Large intestine (tissue), 3 donors: ENCODE measurements at regions not wholly inside any gene's neighbourhood (a gene's known extent, or its start where the extent isn't known, plus 50 kb on each side); places are given as distances from the start of the nearest gene placed in this dataset.

Experiments
- DNase-seq, 2 donors: peaks; one replicate each; pipeline versions ENCODE4 v3.0.0 to v3.0.0-alpha.2; 2013
- H3K27ac ChIP-seq: one replicate; pipeline ENCODE4 v1.5.1; 2013; ENCODE audit warnings: low read length
- H3K27me3 ChIP-seq: 2 replicates; pipeline ENCODE4 v1.6.1; 2013; ENCODE audit warnings: low read length; ENCODE audit not compliant: control insufficient read depth, insufficient read depth
- H3K36me3 ChIP-seq: 2 replicates; pipeline ENCODE4 v1.6.1; 2013; ENCODE audit warnings: low read length; ENCODE audit not compliant: control insufficient read depth, insufficient read depth
- H3K4me1 ChIP-seq: one replicate; pipeline ENCODE4 v1.6.1; 2013; ENCODE audit warnings: low read length; ENCODE audit not compliant: control insufficient read depth, insufficient read depth
- H3K4me3 ChIP-seq: one replicate; pipeline ENCODE4 v1.5.1; 2013; ENCODE audit warnings: low read length
- H3K9me3 ChIP-seq: one replicate; pipeline ENCODE4 v1.6.1; 2013; ENCODE audit warnings: mild to moderate bottlenecking, low read depth, low read length, moderate library complexity; ENCODE audit not compliant: control insufficient read depth
- WGBS: methylation state at CpG from one replicate; pipeline ENCODE4 v1.1.5; 2013; ENCODE audit warnings: low lambda C conversion rate; ENCODE audit not compliant: insufficient coverage; 5-methylcytosine and 5-hydroxymethylcytosine counted together

DNA sequence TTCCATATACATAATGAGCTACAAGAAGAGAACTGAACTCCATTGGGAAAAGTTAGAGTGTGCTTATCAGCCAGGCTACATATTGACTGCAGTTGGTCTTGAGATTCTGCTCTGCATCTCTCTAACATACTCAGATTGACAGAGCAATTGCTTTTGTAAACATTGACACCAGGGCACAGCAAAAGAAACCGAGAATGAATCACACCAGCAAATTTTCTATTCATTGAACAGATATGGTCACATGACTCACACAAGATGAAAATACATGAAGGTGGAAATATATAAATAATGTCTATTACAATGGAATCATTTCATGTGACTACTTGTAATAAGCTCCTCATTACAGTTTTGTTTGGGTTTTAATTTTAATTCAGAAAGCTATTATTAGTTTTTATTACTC, 691.9 kb upstream of the TMEFF2 start:
- Histone ChIP-seq H3K27me3 (no peaks in the 10 kb centered on the region), H3K27ac (no peak overlapping the region), H3K4me1 (no peaks in the 10 kb centered on the region), H3K9me3 (no peaks in the 10 kb centered on the region), H3K36me3 (no peaks in the 10 kb centered on the region), H3K4me3 (no peak overlapping the region)
- DNase-seq = no peak
- WGBS = no CpG with 5 or more reads among the region's 1 CpG

DNA sequence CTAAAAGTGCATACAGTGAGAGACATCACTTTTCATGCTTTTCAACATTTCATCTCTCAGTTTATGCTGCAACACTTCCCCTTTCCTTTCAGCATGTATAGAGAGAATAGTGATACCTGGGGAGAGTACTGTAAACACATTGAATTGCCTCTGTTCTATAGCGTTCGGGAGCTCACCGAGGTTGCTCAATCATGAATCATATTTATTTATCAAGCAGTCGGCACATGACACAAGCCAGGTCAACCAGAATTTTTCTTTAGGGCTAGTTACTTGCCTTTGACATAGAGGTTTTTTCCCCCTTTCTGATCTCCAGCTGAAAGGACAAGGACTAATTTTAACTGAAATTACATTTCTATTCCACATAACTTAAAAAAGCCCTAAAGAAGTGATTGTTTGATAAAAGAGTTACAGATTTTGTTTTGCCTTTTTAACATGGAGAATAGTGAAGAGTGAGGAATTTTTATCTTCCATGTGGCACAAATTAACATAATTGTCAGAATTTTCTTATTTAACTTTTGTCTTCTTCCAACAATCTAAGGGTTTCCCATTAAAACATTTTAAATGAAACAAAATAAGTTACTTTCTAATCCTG, 690.9 kb upstream of the TMEFF2 start:
- WGBS = no CpG with 5 or more reads among the region's 4 CpGs

DNA sequence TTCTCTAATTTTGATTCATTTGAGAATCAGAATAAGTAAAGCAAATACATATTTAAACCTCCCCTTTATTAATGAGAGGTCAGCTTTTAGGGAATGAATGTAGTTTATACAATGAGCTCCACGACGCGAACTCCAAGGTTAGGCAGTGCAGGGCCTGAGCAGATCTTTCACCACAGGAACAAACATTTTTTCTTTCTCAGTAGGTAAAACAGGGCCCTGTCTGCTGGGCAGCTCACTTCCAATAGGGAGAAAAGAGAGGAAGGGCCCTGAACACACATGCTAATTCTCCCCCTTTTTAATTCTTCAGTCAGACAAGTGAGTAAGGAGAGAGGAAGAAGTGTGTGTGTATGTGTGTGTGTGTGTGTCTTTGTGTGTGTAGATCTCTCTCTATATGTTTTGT, 682.4 kb upstream of the TMEFF2 start:
- Histone ChIP-seq H3K4me3 (no peak overlapping the region), H3K27me3 (no peaks in the 10 kb centered on the region), H3K4me1 (no peaks in the 10 kb centered on the region), H3K27ac (no peak overlapping the region), H3K9me3 (no peaks in the 10 kb centered on the region), H3K36me3 (no peaks in the 10 kb centered on the region)
- no CpG with 5 or more reads among the region's 3 CpGs for WGBS
- no peak for DNase-seq

More for the DNA sequence above, 690.9 kb upstream of the TMEFF2 start:
- Histone ChIP-seq H3K36me3 (no peaks in the 10 kb centered on the region), H3K4me1 (no peaks in the 10 kb centered on the region), H3K9me3 (no peaks in the 10 kb centered on the region), H3K4me3 (no peak overlapping the region), H3K27me3 (no peaks in the 10 kb centered on the region), H3K27ac (no peak overlapping the region)
- no peak for DNase-seq

DNA sequence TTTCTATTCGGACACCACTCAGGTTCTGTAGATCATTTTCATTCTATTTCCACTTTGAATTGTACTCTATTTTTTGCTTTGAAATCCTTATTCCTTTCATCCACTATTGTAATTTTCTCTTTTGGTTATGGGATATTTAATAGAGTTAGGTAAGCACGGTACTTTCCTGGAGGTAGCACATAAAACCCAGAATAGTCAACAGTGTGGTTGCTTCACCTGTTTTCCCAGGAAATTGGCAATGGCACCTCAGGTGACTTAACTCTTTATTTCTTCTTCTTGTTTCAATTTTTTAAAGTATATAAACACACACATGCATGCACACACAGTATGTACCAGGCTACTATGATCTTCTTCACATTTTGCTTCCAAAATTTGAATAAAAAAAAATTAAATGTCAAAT, 682.0 kb upstream of the TMEFF2 start:
- Histone ChIP-seq H3K4me3 (no peak overlapping the region), H3K27me3 (no peaks in the 10 kb centered on the region), H3K27ac (no peak overlapping the region), H3K36me3 (no peaks in the 10 kb centered on the region), H3K9me3 (no peaks in the 10 kb centered on the region), H3K4me1 (no peaks in the 10 kb centered on the region)
- no peak for DNase-seq
- WGBS = 100% methylated on average over 1 of the region's 2 CpGs

DNA sequence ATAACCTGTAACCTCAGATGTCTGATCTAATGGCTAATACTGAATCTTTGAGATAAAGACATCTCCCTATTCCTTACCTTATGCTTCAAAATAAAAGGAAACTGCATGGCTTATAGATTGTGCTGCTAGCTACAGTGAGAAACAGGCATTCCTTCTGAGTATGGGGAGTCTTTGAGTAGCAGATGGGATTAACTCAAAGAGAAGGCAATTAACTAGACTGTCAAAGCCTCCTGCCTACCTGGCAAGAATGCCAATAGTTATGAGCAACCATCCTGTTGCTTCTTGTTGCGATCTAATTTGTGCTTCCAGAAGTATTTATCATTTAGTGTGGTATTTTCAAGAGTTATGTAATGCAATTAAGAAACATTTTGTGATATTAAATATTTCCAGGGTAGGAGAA, 660.0 kb upstream of the TMEFF2 start:
- H3K27ac ChIP-seq = no peak overlapping the region
- DNase-seq = no peak
- no CpG with 5 or more reads among the region's 1 CpG for WGBS
- H3K4me3 ChIP-seq = no peak overlapping the region
- no peaks in the 10 kb centered on the region for H3K36me3 ChIP-seq
- H3K9me3 ChIP-seq = no peaks in the 10 kb centered on the region
- no peaks in the 10 kb centered on the region for H3K4me1 ChIP-seq
- no peaks in the 10 kb centered on the region for H3K27me3 ChIP-seq

DNA sequence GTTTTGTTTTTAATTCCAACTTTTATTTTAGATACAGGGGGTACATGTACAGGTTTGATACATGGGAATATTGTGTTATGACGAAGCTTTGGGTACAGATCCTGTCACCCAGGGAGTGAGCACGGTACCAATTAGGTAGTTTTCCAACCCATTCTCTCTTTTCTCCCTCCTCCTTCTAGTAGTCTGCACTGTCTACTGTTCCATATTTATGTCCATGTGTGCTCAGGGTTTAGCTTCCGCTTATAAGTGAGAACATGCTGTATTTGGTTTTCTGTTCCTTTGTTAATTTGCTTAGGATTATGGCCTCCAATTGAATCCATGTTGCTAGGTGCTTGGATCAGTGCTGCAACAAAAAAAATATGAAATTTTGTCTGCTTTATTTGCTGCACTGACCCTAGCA, 659.3 kb upstream of the TMEFF2 start:
- DNase-seq = no peak
- Histone ChIP-seq H3K36me3 (no peaks in the 10 kb centered on the region), H3K27ac (no peak overlapping the region), H3K27me3 (no peaks in the 10 kb centered on the region), H3K4me3 (no peak overlapping the region), H3K4me1 (no peaks in the 10 kb centered on the region), H3K9me3 (no peaks in the 10 kb centered on the region)
- no CpG with 5 or more reads among the region's 3 CpGs for WGBS

DNA sequence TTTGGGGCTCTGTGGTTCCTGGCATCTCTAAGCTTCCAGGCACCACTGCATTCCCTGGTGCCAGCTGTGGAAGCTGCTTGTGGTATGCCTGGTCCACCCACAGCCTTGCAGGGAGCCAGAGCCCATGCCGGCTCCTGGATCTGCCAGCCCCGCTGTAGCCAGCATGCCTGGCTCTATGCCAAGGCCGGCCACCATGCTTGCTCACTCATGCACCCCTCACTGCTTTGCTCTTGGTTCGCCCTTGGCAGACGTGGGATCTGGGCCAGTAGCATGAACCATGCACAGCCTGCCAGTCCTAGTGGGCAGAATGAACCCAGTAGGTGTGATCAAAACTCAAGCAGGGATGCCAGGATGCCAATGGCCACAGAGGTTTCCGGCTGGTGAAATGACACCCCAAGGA, 634.2 kb upstream of the TMEFF2 start:
- no peaks in the 10 kb centered on the region for H3K27me3 ChIP-seq
- H3K9me3 ChIP-seq = peaks cover 3% of the 10 kb centered on the region
- no CpG with 5 or more reads among the region's 6 CpGs for WGBS
- no peak for DNase-seq
- H3K27ac ChIP-seq = no peak overlapping the region
- no peaks in the 10 kb centered on the region for H3K36me3 ChIP-seq
- no peak overlapping the region for H3K4me3 ChIP-seq
- no peaks in the 10 kb centered on the region for H3K4me1 ChIP-seq

DNA sequence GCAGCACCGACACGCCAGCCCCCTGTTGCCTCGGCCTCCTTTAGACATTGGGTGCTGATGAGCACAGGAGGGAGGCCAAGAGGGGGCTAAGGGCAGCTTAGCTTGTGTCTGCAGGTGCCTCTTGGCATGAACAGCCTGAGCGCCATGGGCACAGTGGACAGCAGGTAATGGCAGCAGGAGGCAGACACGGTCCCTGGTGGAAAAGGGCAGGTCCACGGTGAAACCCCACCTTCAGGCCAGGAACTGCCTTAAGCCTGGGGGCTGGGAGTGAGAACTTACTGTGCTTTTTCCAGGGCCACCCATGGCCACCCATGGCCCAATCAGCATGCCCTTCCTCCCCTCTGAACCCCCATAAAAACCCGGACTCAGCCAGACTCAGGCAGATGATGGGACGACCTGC, 633.4 kb upstream of the TMEFF2 start:
- Histone ChIP-seq H3K27me3 (no peaks in the 10 kb centered on the region), H3K4me1 (no peaks in the 10 kb centered on the region), H3K36me3 (no peaks in the 10 kb centered on the region), H3K4me3 (no peak overlapping the region), H3K27ac (no peak overlapping the region), H3K9me3 (peaks cover 3% of the 10 kb centered on the region)
- no peak for DNase-seq
- WGBS = no CpG with 5 or more reads among the region's 8 CpGs

DNA sequence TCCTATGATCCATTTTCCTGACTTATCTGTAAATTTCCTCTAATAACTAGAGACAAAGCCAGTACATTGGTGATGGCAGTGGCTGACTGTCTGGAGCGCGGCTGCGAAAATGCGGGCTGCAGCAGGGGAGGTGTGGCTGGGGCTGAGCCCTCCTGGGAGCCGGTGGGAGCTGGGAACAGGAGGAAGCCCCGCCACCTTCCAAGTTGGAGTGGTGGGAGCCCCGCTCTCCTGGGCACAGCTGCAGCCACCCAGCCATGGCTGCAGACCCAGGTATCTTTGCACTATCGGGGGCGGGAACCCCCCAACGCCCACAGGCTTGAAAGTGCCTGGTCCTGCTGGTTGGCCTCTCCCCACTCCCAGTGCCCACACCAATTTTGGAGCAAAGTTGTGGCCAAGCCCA, 633.0 kb upstream of the TMEFF2 start:
- no peaks in the 10 kb centered on the region for H3K27me3 ChIP-seq
- no peak overlapping the region for H3K4me3 ChIP-seq
- H3K4me1 ChIP-seq = no peaks in the 10 kb centered on the region
- peaks cover 3% of the 10 kb centered on the region for H3K9me3 ChIP-seq
- DNase-seq = no peak
- H3K27ac ChIP-seq = no peak overlapping the region
- WGBS = 100% methylated on average over 1 of the region's 10 CpGs
- H3K36me3 ChIP-seq = no peaks in the 10 kb centered on the region

DNA sequence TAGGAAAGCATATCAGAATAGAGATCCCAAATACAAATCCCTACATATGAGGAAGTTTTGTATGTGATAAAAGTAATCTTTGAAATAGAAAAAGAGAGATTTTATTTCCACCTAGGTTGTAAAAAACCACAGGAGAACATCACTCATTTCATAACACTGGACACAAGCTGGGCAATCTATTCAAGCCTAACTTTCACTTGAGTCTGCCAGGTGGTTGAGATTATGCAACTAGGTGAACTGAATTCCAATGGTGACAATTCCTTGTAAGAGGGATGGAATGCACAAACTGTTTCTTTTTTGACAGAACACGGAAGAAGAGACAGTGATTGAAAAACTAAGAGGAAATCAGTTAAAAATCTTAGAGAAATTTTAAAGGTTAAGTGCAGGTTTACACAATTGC, 619.6 kb upstream of the TMEFF2 start:
- Histone ChIP-seq H3K4me3 (no peak overlapping the region), H3K36me3 (no peaks in the 10 kb centered on the region), H3K27me3 (no peaks in the 10 kb centered on the region), H3K27ac (no peak overlapping the region), H3K9me3 (no peaks in the 10 kb centered on the region), H3K4me1 (no peaks in the 10 kb centered on the region)
- WGBS = 100% methylated on average over 1 of the region's 1 CpG
- no peak for DNase-seq

DNA sequence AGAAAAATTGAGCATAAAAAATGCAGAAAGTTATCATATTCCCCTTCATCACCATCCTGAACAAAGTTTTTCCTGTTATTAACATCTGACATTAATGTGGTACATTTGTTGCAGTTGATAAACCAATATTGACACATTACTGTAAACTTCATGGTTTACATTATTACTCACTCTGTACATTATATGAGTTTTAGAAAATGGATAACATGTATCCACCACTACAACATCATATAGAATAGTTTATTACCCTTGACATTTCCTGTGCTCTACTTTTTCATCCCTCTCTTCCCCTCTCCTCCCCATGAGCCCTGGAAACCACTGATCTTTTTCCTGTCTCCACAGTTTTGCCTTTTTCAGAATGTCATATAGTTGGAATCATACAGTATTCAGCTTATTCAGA, 618.6 kb upstream of the TMEFF2 start:
- no peaks in the 10 kb centered on the region for H3K36me3 ChIP-seq
- DNase-seq = no peak
- H3K4me3 ChIP-seq = no peak overlapping the region
- no peaks in the 10 kb centered on the region for H3K4me1 ChIP-seq
- no peaks in the 10 kb centered on the region for H3K9me3 ChIP-seq
- H3K27ac ChIP-seq = no peak overlapping the region
- no peaks in the 10 kb centered on the region for H3K27me3 ChIP-seq
